ENCODE measurements at regions not wholly inside any gene's neighbourhood (a gene's known extent, or its start where the extent isn't known, plus 50 kb on each side); places are given as distances from the start of the nearest gene placed in this dataset.

DNA sequence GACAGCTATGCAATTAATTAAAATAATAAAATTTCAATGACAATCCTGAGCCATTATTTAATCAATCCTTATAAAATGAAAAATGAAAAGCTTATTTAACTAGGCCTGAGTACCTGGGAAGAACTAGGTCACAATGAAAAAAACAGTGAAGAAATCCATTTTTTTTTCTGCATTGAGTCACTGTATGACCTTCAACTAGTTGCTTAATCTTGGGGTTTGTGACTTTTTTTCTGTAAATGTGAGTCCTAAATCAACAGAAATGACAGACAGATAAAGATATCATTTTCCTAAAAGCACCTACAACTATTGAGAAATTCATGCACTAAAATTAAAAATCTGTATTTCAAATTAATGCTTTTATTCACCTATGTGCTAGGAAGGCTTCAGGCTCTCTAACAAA lies 96.8 kb downstream of the TMEM26 start:
- TF ChIP-seq, protein P1, sequence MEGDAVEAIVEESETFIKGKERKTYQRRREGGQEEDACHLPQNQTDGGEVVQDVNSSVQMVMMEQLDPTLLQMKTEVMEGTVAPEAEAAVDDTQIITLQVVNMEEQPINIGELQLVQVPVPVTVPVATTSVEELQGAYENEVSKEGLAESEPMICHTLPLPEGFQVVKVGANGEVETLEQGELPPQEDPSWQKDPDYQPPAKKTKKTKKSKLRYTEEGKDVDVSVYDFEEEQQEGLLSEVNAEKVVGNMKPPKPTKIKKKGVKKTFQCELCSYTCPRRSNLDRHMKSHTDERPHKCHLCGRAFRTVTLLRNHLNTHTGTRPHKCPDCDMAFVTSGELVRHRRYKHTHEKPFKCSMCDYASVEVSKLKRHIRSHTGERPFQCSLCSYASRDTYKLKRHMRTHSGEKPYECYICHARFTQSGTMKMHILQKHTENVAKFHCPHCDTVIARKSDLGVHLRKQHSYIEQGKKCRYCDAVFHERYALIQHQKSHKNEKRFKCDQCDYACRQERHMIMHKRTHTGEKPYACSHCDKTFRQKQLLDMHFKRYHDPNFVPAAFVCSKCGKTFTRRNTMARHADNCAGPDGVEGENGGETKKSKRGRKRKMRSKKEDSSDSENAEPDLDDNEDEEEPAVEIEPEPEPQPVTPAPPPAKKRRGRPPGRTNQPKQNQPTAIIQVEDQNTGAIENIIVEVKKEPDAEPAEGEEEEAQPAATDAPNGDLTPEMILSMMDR (IDR thresholded peaks at IDR 0.05), result no peak
- TF ChIP-seq POLR2A (IDR thresholded peaks at IDR 0.05), result no peak

Data from uterus (tissue), 2 donors.